MM.1S (cell line): ENCODE measurements at regions not wholly inside any gene's neighbourhood (a gene's known extent, or its start where the extent isn't known, plus 50 kb on each side); places are given as distances from the start of the nearest gene placed in this dataset.

Source experiments
- DNase-seq: peaks from one replicate; pipeline ENCODE4 v3.0.0-alpha.2; 2015
- H2AFZ ChIP-seq: fragments of 300-600 bp; sonication (generic); 2 replicates; pipeline ENCODE4 v1.6.0; 2016; ENCODE audit warnings: antibody characterized with exemption, low read length
- H3F3A ChIP-seq: fragments of 300-600 bp; sonication (generic); 2 replicates; pipeline ENCODE4 v1.6.1; 2016; ENCODE audit warnings: mild to moderate bottlenecking, antibody characterized with exemption, low read length, moderate library complexity, mixed read lengths; ENCODE audit not compliant: insufficient read depth
- H3K27ac ChIP-seq: fragments of 300-600 bp; sonication (generic); 2 replicates; pipeline ENCODE4 v1.5.1; 2016; ENCODE audit warnings: mild to moderate bottlenecking, low read length
- H3K27me3 ChIP-seq: fragments of 300-600 bp; sonication (generic); replicated peaks from 2 replicates; pipeline ENCODE4 v1.6.0; 2016; ENCODE audit warnings: low read length; ENCODE audit not compliant: insufficient read depth
- H3K36me3 ChIP-seq: fragments of 300-600 bp; sonication (generic); replicated peaks from 2 replicates; pipeline ENCODE4 v1.6.1; 2016; ENCODE audit warnings: mild to moderate bottlenecking, low read length, mixed read lengths; ENCODE audit not compliant: insufficient read depth
- H3K4me1 ChIP-seq: fragments of 300-600 bp; sonication (generic); 2 replicates; pipeline ENCODE4 v1.6.1; 2016; ENCODE audit warnings: low read length, mixed read lengths
- H3K4me2 ChIP-seq: fragments of 300-600 bp; sonication (generic); 2 replicates; pipeline ENCODE4 v1.6.0; 2016; ENCODE audit warnings: low read depth, low read length
- H3K4me3 ChIP-seq: fragments of 300-600 bp; sonication (generic); 2 replicates; pipeline ENCODE4 v1.5.1; 2016; ENCODE audit warnings: low read length, mixed read lengths
- H3K79me2 ChIP-seq: fragments of 300-600 bp; sonication (generic); 2 replicates; pipeline ENCODE4 v1.6.1; 2016; ENCODE audit warnings: mixed run types, low read length, mixed read lengths
- H3K9ac ChIP-seq: fragments of 300-600 bp; sonication (generic); 2 replicates; pipeline ENCODE4 v1.6.1; 2016; ENCODE audit warnings: low read length, mixed read lengths
- H3K9me2 ChIP-seq: fragments of 300-600 bp; sonication (generic); replicated peaks from 2 replicates; pipeline ENCODE4 v1.6.1; 2016; ENCODE audit warnings: mild to moderate bottlenecking, low read length, mixed read lengths; ENCODE audit not compliant: insufficient read depth
- H3K9me3 ChIP-seq: fragments of 300-600 bp; sonication (generic); replicated peaks from 2 replicates; pipeline ENCODE4 v1.6.1; 2016; ENCODE audit warnings: mild to moderate bottlenecking, low read length, mixed read lengths; ENCODE audit not compliant: insufficient read depth
- H4K20me1 ChIP-seq: fragments of 300-600 bp; sonication (generic); 2 replicates; pipeline ENCODE4 v1.6.1; 2016; ENCODE audit warnings: mild to moderate bottlenecking, low read length, moderate library complexity, mixed read lengths; ENCODE audit not compliant: insufficient read depth
- EZH2 ChIP-seq: fragments of 300-600 bp; sonication (generic); optimal IDR thresholded peaks from 2 replicates; pipeline ENCODE3; 2017; ENCODE audit warnings: low read depth, mild to moderate bottlenecking, antibody characterized with exemption, low read length, mixed read lengths
- EZH2phosphoT487 ChIP-seq: fragments of 300-600 bp; sonication (generic); IDR thresholded peaks from 2 replicates; pipeline ENCODE4 v1.6.1; 2018; ENCODE audit warnings: antibody characterized with exemption, low read length
- TF ChIP-seq, protein P1 (sequence below): fragments of 300-600 bp; sonication (generic); IDR thresholded peaks from 2 replicates; pipeline ENCODE4 v1.5.1; 2016; ENCODE audit warnings: antibody characterized with exemption, low read length, mixed read lengths

GRCh38 chr6:102389994-102390393 is 996.5 kb downstream of the GRIK2 start:
- Histone ChIP-seq H3K9me2 (no peaks in the 10 kb centered on the region), H3K4me3 (no peak overlapping the region), H3K9me3 (no peaks in the 10 kb centered on the region; the same call in 1 of the 2 replicates)

DNA sequence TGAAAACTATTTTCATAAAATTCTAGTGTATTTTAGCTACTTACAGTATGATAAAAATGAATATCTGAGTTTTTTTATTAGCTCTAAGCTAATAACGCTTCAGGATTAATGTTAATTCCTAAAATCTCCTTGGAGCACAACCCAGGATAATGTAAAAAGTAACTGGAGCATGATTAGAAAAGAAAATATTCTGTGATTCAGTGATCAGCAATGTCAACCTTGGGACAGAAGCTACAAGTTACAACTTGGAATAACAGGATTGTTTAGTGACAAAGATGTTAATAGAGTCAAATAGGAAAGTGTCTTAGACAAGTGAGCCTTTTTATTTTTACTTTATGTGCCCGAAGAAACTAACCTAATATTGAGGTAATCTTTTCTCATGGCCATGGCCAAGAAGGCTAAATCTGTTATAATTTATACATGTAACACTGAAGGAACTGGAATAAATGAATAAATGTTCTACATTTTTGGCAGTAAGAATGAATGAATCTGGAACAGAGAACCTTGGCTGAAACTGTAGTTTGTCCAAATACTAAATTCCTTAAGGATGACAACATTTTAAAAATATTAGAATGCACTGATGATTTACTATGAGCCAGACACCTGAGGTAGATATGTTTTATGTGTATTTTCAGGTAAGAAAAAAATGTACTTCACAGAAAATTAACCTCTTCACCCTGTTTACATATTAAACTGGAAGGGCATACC is 994.0 kb downstream of the GRIK2 start:
- no peak overlapping the region for H3K27ac ChIP-seq
- no peak overlapping the region for H2AFZ ChIP-seq
- H3K9ac ChIP-seq: no peak overlapping the region
- no peaks in the 10 kb centered on the region for H3K4me1 ChIP-seq
- H3K4me2 ChIP-seq: no peak overlapping the region
- H3K27me3 ChIP-seq: no peaks in the 10 kb centered on the region
- no peaks in the 10 kb centered on the region for H4K20me1 ChIP-seq
- H3K36me3 ChIP-seq: no peaks in the 10 kb centered on the region
- no peaks in the 10 kb centered on the region for H3F3A ChIP-seq
- H3K4me3 ChIP-seq: no peak overlapping the region
- DNase-seq: no peak
- H3K9me2 ChIP-seq: no peaks in the 10 kb centered on the region
- H3K79me2 ChIP-seq: no peaks in the 10 kb centered on the region
- H3K9me3 ChIP-seq: no peaks in the 10 kb centered on the region; the same call in 1 of the 2 replicates
- TF ChIP-seq EZH2phosphoT487: no peak
- TF ChIP-seq EZH2: no peak
- TF ChIP-seq, protein P1, sequence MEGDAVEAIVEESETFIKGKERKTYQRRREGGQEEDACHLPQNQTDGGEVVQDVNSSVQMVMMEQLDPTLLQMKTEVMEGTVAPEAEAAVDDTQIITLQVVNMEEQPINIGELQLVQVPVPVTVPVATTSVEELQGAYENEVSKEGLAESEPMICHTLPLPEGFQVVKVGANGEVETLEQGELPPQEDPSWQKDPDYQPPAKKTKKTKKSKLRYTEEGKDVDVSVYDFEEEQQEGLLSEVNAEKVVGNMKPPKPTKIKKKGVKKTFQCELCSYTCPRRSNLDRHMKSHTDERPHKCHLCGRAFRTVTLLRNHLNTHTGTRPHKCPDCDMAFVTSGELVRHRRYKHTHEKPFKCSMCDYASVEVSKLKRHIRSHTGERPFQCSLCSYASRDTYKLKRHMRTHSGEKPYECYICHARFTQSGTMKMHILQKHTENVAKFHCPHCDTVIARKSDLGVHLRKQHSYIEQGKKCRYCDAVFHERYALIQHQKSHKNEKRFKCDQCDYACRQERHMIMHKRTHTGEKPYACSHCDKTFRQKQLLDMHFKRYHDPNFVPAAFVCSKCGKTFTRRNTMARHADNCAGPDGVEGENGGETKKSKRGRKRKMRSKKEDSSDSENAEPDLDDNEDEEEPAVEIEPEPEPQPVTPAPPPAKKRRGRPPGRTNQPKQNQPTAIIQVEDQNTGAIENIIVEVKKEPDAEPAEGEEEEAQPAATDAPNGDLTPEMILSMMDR: no peak

More at GRCh38 chr6:102389994-102390393, 996.5 kb downstream of the GRIK2 start:
- H4K20me1 ChIP-seq: no peaks in the 10 kb centered on the region
- no peaks in the 10 kb centered on the region for H3F3A ChIP-seq
- no peaks in the 10 kb centered on the region for H3K79me2 ChIP-seq
- H3K4me1 ChIP-seq: no peaks in the 10 kb centered on the region
- no peak overlapping the region for H3K4me2 ChIP-seq
- no peaks in the 10 kb centered on the region for H3K36me3 ChIP-seq
- no peaks in the 10 kb centered on the region for H3K27me3 ChIP-seq
- H2AFZ ChIP-seq: no peak overlapping the region
- TF ChIP-seq, protein P1: no peak
- TF ChIP-seq EZH2 (no peak), EZH2phosphoT487 (no peak)
- H3K9ac ChIP-seq: no peak overlapping the region
- DNase-seq: no peak
- H3K27ac ChIP-seq: no peak overlapping the region

GRCh38 chr6:102381203-102381602 is 987.7 kb downstream of the GRIK2 start:
- Histone ChIP-seq H3K4me1 (no peaks in the 10 kb centered on the region), H3F3A (no peaks in the 10 kb centered on the region), H2AFZ (no peak overlapping the region), H3K27me3 (no peaks in the 10 kb centered on the region), H3K36me3 (no peaks in the 10 kb centered on the region), H4K20me1 (no peaks in the 10 kb centered on the region), H3K9ac (no peak overlapping the region), H3K4me3 (no peak overlapping the region), H3K9me3 (no peaks in the 10 kb centered on the region), H3K27ac (no peak overlapping the region), H3K9me2 (no peaks in the 10 kb centered on the region), H3K79me2 (no peaks in the 10 kb centered on the region), H3K4me2 (no peak overlapping the region)
- no peak for DNase-seq
- TF ChIP-seq EZH2phosphoT487 (no peak), EZH2 (no peak)
- TF ChIP-seq, protein P1: no peak
